Gastroesophageal sphincter (tissue), 2 donors: ENCODE measurements at regions not wholly inside any gene's neighbourhood (a gene's known extent, or its start where the extent isn't known, plus 50 kb on each side); places are given as distances from the start of the nearest gene placed in this dataset.

Experiments used
- POLR2A ChIP-seq, 2 donors: fragments of 450-650 bp; IDR thresholded peaks; one replicate each; pipeline ENCODE4 v1.6.1; 2017; ENCODE audit warnings: antibody characterized with exemption in 2 of 2, mild to moderate bottlenecking in 2 of 2, moderate library complexity in 1 of 2
- POLR2AphosphoS5 ChIP-seq: sonication (generic); formaldehyde crosslinking; IDR thresholded peaks from one replicate; pipeline ENCODE4 v1.6.1; 2017; ENCODE audit warnings: antibody characterized with exemption

GRCh38 chr1:213652109-213652508 lies 335.7 kb upstream of the PROX1 start:
- TF ChIP-seq POLR2A (IDR thresholded peaks at IDR 0.05) (no peak), POLR2AphosphoS5 (no peak)
